Neuronal stem cell (in vitro differentiated cells): ENCODE measurements at regions not wholly inside any gene's neighbourhood (a gene's known extent, or its start where the extent isn't known, plus 50 kb on each side); places are given as distances from the start of the nearest gene placed in this dataset.

Source experiments
- DNase-seq: peaks from one replicate; pipeline ENCODE4 v3.0.0-alpha.2; 2013; ENCODE audit warnings: low spot score
- H2AFZ ChIP-seq: one replicate; pipeline ENCODE4 v1.6.1; 2013; ENCODE audit warnings: mild to moderate bottlenecking, low read length, inconsistent platforms
- H2AK5ac ChIP-seq: 2 replicates; pipeline ENCODE4 v1.6.1; 2013; ENCODE audit warnings: low read depth, mild to moderate bottlenecking, inconsistent platforms, low read length, moderate library complexity, mixed read lengths
- H2BK120ac ChIP-seq: 2 replicates; pipeline ENCODE4 v1.6.1; 2013; ENCODE audit warnings: low read depth, mild to moderate bottlenecking, inconsistent platforms, low read length, moderate library complexity, mixed read lengths
- H2BK12ac ChIP-seq: one replicate; pipeline ENCODE4 v1.6.1; 2013; ENCODE audit warnings: low read length, inconsistent platforms
- H2BK15ac ChIP-seq: 2 replicates; pipeline ENCODE4 v1.6.1; 2013; ENCODE audit warnings: mild to moderate bottlenecking, low read length, inconsistent platforms, mixed read lengths
- H2BK5ac ChIP-seq: one replicate; pipeline ENCODE4 v1.6.1; 2013; ENCODE audit warnings: inconsistent platforms, mild to moderate bottlenecking, low read length, moderate library complexity
- H3K14ac ChIP-seq: one replicate; pipeline ENCODE4 v1.6.1; 2013; ENCODE audit warnings: low read length, inconsistent platforms
- H3K18ac ChIP-seq: 2 replicates; pipeline ENCODE4 v1.6.1; 2013; ENCODE audit warnings: low read length, inconsistent platforms
- H3K23ac ChIP-seq: 2 replicates; pipeline ENCODE4 v1.6.1; 2013; ENCODE audit warnings: low read depth, mild to moderate bottlenecking, mixed read lengths, low read length, inconsistent platforms; ENCODE audit not compliant: poor library complexity
- H3K27ac ChIP-seq: replicated peaks from 3 replicates; pipeline ENCODE4 v1.5.1; 2013; ENCODE audit warnings: low read length, inconsistent platforms
- H3K27me3 ChIP-seq, 3 experiments: 2 replicates each; pipeline ENCODE4 v1.6.1; 2013; ENCODE audit warnings: low read length in 3 of 3, mild to moderate bottlenecking in 2 of 3, inconsistent platforms in 1 of 3, low read depth in 1 of 3, mixed read lengths in 1 of 3, moderate library complexity in 1 of 3; ENCODE audit not compliant: control insufficient read depth in 3 of 3, insufficient read depth in 3 of 3
- H3K36me3 ChIP-seq, 2 donors: replicated peaks in 1 of 2; 2 replicates each; pipeline ENCODE4 v1.6.1; 2013; ENCODE audit warnings: low read length in 2 of 2; ENCODE audit not compliant: control insufficient read depth in 2 of 2, insufficient read depth in 2 of 2
- H3K4ac ChIP-seq: 2 replicates; pipeline ENCODE4 v1.6.1; 2013; ENCODE audit warnings: inconsistent platforms, mild to moderate bottlenecking, low read length, moderate library complexity
- H3K4me1 ChIP-seq, 2 donors: 1 replicate in 1 of 2; 2 replicates in 1 of 2; pipeline ENCODE4 v1.6.1; 2013; ENCODE audit warnings: low read length in 2 of 2, low read depth in 1 of 2; ENCODE audit not compliant: control insufficient read depth in 2 of 2, insufficient read depth in 1 of 2
- H3K4me2 ChIP-seq: one replicate; pipeline ENCODE4 v1.6.1; 2013; ENCODE audit warnings: mild to moderate bottlenecking, low read length, inconsistent platforms; ENCODE audit not compliant: insufficient read depth, poor library complexity, severe bottlenecking
- H3K4me3 ChIP-seq, 2 donors: 2 replicates each; pipeline ENCODE4 v1.5.1; 2013; ENCODE audit warnings: low read length in 2 of 2, mild to moderate bottlenecking in 2 of 2, inconsistent platforms in 1 of 2, moderate library complexity in 1 of 2
- H3K79me1 ChIP-seq: one replicate; pipeline ENCODE4 v1.6.1; 2013; ENCODE audit warnings: low read depth, mild to moderate bottlenecking, inconsistent platforms, low read length, moderate library complexity
- H3K9ac ChIP-seq: one replicate; pipeline ENCODE4 v1.6.1; 2013; ENCODE audit warnings: mild to moderate bottlenecking, low read depth, low read length, inconsistent platforms; ENCODE audit not compliant: poor library complexity
- H3K9me3 ChIP-seq, 2 donors: replicated peaks in 1 of 2; 2 replicates each; pipeline versions ENCODE3 to v1.6.1; 2013; ENCODE audit warnings: low read length in 2 of 2, mild to moderate bottlenecking in 2 of 2, inconsistent platforms in 1 of 2, low read depth in 1 of 2, mixed read lengths in 1 of 2, moderate library complexity in 1 of 2; ENCODE audit not compliant: control insufficient read depth in 2 of 2, insufficient read depth in 1 of 2
- H4K8ac ChIP-seq: one replicate; pipeline ENCODE4 v1.6.1; 2013; ENCODE audit warnings: low read depth, mild to moderate bottlenecking, inconsistent platforms, low read length, moderate library complexity
- H4K91ac ChIP-seq: one replicate; pipeline ENCODE4 v1.6.1; 2013; ENCODE audit warnings: low read length, low read depth, mild to moderate bottlenecking, inconsistent platforms; ENCODE audit not compliant: poor library complexity
- WGBS, 2 donors: extraction: QIAGEN DNeasy Blood & Tissue Kit; methylation state at CpG; one replicate each; pipeline ENCODE4 v1.1.7; 2013; ENCODE audit warnings: missing lambda C conversion rate in 2 of 2, mixed read lengths in 1 of 2; ENCODE audit not compliant: insufficient read length in 2 of 2, insufficient replicate concordance in 1 of 2; ENCODE audit errors: extremely low coverage in 2 of 2; 5-methylcytosine and 5-hydroxymethylcytosine counted together

DNA sequence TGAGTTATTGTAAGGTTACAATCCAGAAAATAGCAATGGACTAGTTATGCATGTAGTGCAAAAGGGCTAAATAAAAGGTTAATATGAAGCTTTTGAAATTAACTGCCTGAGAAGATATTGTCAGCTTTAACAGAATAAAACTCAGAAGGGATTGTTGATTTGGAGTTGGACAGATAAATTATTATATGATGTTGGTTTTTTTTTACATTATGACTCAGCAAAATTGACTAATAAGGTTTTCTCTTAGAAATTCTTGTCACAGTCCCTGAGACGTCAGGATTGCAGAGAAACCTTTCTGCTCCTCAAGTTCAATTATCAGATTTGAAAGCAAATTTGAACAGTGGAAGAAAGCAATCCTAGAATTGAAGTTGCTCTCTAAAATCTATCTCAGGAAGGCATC lies 946.9 kb downstream of the CBLN2 start:
- no peaks in the 10 kb centered on the region for H3K4me1 ChIP-seq
- H3K14ac ChIP-seq = no peak overlapping the region
- DNase-seq = no peak
- no peak overlapping the region for H3K4me3 ChIP-seq
- no peaks in the 10 kb centered on the region for H3K36me3 ChIP-seq
- H4K8ac ChIP-seq = no peak overlapping the region
- H4K91ac ChIP-seq = no peak overlapping the region
- H2BK120ac ChIP-seq = no peak overlapping the region
- no peak overlapping the region for H3K18ac ChIP-seq
- H2AK5ac ChIP-seq = no peak overlapping the region
- no peak overlapping the region for H2BK15ac ChIP-seq
- no peaks in the 10 kb centered on the region for H3K27me3 ChIP-seq
- WGBS, 2 donors = no CpG with 5 or more reads among the region's 1 CpG
- H3K9ac ChIP-seq = no peak overlapping the region
- H3K4ac ChIP-seq = no peak overlapping the region
- no peak overlapping the region for H2BK12ac ChIP-seq
- H3K4me2 ChIP-seq = no peak overlapping the region
- no peak overlapping the region for H2BK5ac ChIP-seq
- no peaks in the 10 kb centered on the region for H3K79me1 ChIP-seq
- no peak overlapping the region for H3K27ac ChIP-seq
- H3K9me3 ChIP-seq = no peaks in the 10 kb centered on the region
- H2AFZ ChIP-seq = no peak overlapping the region
- no peak overlapping the region for H3K23ac ChIP-seq

DNA sequence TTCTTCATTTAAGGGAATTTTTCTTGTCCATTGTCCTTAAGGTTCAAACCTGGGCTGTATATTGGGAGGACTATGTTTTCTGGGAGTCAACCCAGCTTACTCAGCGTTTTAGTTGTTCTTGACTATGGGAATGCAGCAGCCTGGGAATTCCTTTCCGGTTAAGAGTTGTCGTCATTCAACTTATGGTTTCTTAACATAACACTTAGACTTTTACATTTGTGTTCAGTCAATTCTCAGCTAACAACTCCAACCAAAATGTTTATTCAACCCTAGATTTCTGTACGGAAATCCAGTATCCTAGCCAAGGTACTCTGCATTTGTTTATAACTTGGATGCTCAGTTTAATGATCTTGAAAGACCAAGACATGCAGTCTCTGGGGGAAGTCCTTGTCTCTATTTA lies 960.9 kb downstream of the CBLN2 start:
- Histone ChIP-seq H3K27me3 (no peaks in the 10 kb centered on the region), H2BK15ac (no peak overlapping the region), H2BK12ac (no peak overlapping the region), H4K8ac (no peak overlapping the region), H3K27ac (no peak overlapping the region), H4K91ac (no peak overlapping the region), H3K23ac (no peak overlapping the region), H3K4me2 (no peak overlapping the region), H3K79me1 (no peaks in the 10 kb centered on the region), H2AFZ (no peak overlapping the region), H2BK5ac (no peak overlapping the region), H3K4me3 (no peak overlapping the region), H3K9ac (no peak overlapping the region), H3K4me1 (no peaks in the 10 kb centered on the region), H3K36me3 (no peaks in the 10 kb centered on the region), H3K9me3 (no peaks in the 10 kb centered on the region), H3K18ac (no peak overlapping the region), H2AK5ac (no peak overlapping the region), H3K14ac (no peak overlapping the region), H3K4ac (no peak overlapping the region), H2BK120ac (no peak overlapping the region)
- no CpG with 5 or more reads among the region's 4 CpGs for WGBS, 2 donors
- DNase-seq = no peak

DNA sequence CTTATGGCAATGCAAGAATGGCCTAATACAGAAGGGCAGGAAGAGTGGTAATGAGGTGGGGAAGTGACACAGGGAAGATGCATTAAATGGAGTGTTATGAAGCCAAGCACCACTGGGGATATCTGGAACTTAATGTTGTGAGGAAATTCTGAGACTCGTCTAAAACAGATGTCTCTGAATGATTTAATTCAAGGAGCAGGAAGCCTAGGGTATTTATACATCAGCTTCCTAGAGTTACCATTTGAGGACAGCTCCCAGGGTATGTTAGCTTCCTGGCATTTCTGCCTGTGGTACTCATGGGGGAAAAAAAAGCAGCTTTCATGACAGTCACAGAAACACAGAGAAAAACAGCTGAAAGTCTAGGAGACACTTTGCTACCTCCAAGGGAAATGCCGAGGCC lies 989.5 kb downstream of the CBLN2 start:
- no peak overlapping the region for H2BK5ac ChIP-seq
- no peak overlapping the region for H2AFZ ChIP-seq
- DNase-seq = no peak
- no peak overlapping the region for H2BK15ac ChIP-seq
- H2AK5ac ChIP-seq = no peak overlapping the region
- no peaks in the 10 kb centered on the region for H3K9me3 ChIP-seq
- no peaks in the 10 kb centered on the region for H3K27me3 ChIP-seq
- H3K18ac ChIP-seq = no peak overlapping the region
- no CpG with 5 or more reads among the region's 2 CpGs for WGBS, 2 donors
- H3K4me2 ChIP-seq = no peak overlapping the region
- no peaks in the 10 kb centered on the region for H3K36me3 ChIP-seq
- H4K8ac ChIP-seq = no peak overlapping the region
- no peak overlapping the region for H4K91ac ChIP-seq
- no peaks in the 10 kb centered on the region for H3K79me1 ChIP-seq
- no peak overlapping the region for H2BK12ac ChIP-seq
- H3K27ac ChIP-seq = no peak overlapping the region
- no peak overlapping the region for H3K23ac ChIP-seq
- no peaks in the 10 kb centered on the region for H3K4me1 ChIP-seq
- no peak overlapping the region for H3K14ac ChIP-seq
- H2BK120ac ChIP-seq = no peak overlapping the region
- H3K9ac ChIP-seq = no peak overlapping the region
- H3K4me3 ChIP-seq = no peak overlapping the region
- H3K4ac ChIP-seq = no peak overlapping the region

DNA sequence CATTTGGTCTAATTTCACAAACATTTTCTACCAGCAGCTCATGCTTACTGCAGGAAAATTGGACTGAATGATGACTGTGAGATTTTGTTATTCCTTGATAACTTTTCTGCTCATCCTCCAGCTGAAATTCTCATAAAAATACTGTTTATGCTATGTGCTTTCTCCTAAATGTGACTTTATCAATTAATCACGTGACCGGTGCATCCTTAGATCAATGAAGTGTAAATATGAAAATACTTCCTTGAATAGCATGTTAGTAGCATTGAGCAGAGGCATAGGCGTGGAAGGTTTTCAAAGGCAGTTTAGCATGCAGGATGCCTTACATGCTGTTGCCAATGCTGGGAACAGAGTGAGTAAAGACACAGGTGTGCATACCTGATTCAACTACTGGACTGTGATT lies 1002.5 kb downstream of the CBLN2 start:
- H2AFZ ChIP-seq = no peak overlapping the region
- H4K91ac ChIP-seq = no peak overlapping the region
- no peaks in the 10 kb centered on the region for H3K9me3 ChIP-seq
- H3K79me1 ChIP-seq = no peaks in the 10 kb centered on the region
- DNase-seq = no peak
- H2BK5ac ChIP-seq = no peak overlapping the region
- H3K18ac ChIP-seq = no peak overlapping the region
- no CpG with 5 or more reads among the region's 3 CpGs for WGBS, 2 donors
- no peak overlapping the region for H2BK12ac ChIP-seq
- no peaks in the 10 kb centered on the region for H3K4me1 ChIP-seq
- H4K8ac ChIP-seq = no peak overlapping the region
- no peak overlapping the region for H2AK5ac ChIP-seq
- no peak overlapping the region for H3K4ac ChIP-seq
- no peak overlapping the region for H2BK120ac ChIP-seq
- H3K4me2 ChIP-seq = no peak overlapping the region
- no peak overlapping the region for H2BK15ac ChIP-seq
- no peaks in the 10 kb centered on the region for H3K36me3 ChIP-seq
- no peaks in the 10 kb centered on the region for H3K27me3 ChIP-seq
- no peak overlapping the region for H3K9ac ChIP-seq
- H3K14ac ChIP-seq = no peak overlapping the region
- H3K4me3 ChIP-seq = no peak overlapping the region
- no peak overlapping the region for H3K27ac ChIP-seq
- H3K23ac ChIP-seq = no peak overlapping the region
